Fibroblast of skin of scalp (primary cell): ENCODE measurements at regions not wholly inside any gene's neighbourhood (a gene's known extent, or its start where the extent isn't known, plus 50 kb on each side); places are given as distances from the start of the nearest gene placed in this dataset.
A peak's percentile ranks its signal among the peaks of the same experiment; 100 is the strongest.
"Not testable (repeated sequence)": the region's sequence is repeated elsewhere in the genome, so short reads cannot be mapped to it uniquely, and the experiment has no call there.

Experiments used
- DNase-seq: peaks from one replicate; pipeline ENCODE4 v3.0.0-alpha.2; 2013

DNA sequence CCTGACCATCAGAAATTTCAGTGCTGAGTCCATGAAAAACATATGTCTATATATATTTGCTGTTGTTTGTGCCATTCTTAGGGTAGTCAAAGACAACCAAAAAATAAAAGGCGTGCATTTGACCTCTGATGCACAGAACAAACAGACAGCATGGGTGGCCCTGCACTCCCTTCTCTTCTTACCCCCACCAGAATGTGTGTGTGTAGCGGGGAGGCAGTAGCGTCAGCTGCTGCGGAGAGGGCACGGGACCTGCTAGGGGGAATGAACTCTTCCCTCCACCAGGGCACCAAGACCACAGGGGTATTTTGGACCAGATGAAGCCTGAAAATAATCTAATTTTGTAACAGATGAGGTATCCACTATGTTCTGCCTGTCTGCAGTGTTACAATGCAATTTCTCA is 277.7 kb upstream of the ZNF32 start:
- DNase-seq: no peak

DNA sequence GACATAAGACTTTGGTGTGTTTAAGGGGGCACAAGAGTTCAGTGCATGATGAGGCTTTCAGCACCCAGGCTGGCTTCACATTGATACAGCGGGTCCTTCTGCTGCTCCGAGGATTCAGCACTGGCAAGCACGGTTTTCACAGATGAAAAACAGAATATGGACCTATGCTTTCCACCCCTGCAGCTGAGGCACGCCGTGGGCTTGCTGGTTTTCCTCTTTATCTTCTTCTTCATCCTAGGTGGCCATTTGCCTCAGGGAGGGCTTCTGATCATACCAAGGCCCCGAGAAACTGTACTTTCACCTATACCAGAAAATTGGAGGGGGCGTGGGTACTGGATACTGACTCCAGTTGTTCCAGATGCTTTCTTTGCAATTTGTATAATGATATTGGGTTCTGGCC is 277.1 kb upstream of the ZNF32 start:
- no peak for DNase-seq

DNA sequence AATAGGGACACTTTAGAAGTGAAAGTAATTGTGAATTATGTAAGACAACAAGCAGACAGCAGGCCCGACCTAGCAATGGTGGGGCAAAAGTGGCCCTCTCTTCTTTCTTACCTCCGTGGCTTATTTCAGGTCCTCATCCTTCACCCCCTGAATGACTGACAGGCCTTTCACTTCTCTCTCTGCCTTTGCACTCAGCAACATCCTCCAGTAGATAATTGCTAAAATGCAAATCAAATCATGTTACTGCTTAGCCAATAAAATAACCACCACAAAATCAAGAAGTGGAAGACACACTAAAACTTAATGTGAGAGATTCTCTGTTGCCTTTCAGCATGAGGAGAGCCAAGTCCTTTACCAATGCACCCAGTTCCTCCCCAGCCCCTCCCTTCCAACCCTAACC is 274.6 kb upstream of the ZNF32 start:
- DNase-seq: no peak

DNA sequence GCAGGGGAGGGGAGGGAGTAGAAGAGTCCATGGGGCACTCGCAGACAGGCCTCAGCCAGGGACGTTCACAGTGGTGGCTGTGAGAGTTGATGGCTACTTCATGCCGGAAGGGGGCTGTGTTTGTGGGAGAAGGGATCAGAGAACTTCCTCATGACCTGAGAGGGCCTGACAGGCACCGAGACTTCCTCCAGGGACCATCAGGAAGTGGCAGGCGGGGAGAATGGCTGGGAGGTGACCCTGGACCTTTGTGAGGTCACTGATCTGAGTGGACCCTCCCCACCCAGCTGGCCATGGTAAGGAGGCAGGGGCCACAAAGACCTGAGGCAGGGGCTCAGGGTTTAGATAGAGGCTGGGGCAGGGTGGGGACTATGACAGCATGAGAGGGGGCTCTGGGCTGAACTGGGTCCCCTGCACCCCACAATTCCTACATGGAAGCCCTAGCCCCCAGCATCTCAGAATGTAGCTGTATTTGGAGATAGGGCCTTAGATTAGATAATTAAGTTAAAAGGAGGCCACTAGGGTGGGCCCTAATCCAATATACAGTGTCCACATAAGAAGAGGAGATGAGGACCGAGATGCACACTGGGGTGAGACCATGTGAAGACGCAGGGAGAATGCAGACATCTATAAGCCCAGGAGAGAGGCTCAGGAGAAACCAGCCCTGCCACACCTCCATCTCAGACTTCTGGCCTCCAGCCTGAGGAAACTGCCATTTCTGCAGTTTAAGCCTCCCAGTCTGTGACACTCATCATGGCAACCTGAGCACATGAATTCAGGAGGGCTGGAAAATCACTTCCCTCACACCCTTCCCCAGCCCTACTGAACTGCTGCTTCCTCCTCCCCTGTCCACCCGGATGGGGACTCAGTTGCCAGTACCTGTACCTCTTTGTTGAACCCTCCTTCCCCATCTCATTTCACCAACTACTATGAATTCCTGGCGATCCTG is 273.9 kb upstream of the ZNF32 start:
- no peak for DNase-seq

DNA sequence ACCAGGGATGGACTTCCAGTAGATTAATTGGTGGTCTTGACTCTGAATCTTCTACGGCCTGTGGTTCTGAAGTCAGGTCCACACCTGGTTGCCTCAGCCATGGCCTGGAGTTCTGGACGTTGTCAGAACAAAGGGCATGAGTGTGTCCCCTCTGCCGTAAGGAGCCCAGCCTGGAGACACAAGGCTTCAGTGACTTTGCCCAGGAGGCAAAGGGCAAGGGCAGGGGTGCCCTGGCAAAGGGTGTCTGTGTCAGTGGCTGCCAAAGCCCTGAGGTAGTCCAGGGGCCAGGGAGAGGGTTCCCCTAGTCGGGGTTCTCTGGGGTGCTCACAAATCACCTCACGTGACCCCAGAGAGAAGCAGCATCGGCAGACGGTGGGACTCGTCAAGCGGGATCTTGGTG is 273.2 kb upstream of the ZNF32 start:
- DNase-seq: no peak

DNA sequence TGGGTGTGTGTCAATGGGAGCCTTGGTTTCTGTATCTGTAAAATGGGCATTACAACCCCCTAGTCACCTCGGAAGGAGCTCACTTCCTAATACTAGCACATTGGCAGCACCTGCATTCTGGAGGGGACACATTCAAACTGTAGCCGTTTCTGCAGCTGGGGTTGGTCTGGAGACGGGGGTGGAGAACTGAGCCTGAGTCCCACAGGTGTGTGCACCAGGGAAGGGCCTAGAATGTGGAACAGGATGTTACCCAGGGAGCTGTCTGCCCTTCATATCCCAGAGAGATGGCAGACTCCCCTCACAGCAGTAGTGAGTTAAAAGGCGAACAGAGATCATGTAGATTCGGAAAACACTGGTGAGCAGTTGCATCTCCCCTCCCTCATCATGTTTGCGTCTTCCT is 272.8 kb upstream of the ZNF32 start:
- no peak for DNase-seq

DNA sequence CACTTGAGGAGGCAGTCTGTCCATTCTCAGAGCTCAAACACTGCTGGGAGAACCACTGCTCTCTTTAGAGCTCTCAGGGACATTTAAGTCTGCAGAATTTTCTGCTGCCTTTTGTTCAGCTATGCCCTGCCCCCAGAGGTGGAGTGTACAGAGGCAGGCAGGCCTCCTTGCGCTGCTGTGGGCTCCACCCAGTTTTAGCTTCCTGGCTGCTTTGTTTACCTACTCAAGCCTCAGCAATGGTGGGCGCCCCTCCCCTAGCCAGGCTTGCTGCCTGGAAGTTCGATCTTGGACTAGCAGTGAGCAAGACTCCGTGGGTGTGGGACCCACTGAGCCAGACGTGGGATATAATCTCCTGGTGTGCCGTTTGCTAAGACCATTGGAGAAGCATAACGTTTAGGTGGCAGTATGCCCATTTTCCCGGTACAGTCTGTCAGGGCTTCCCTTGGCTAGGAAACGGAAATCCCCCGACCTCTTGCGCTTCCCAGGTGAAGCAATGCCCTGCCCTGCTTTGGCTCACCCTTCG is 271.6 kb upstream of the ZNF32 start:
- not testable (repeated sequence) for DNase-seq

DNA sequence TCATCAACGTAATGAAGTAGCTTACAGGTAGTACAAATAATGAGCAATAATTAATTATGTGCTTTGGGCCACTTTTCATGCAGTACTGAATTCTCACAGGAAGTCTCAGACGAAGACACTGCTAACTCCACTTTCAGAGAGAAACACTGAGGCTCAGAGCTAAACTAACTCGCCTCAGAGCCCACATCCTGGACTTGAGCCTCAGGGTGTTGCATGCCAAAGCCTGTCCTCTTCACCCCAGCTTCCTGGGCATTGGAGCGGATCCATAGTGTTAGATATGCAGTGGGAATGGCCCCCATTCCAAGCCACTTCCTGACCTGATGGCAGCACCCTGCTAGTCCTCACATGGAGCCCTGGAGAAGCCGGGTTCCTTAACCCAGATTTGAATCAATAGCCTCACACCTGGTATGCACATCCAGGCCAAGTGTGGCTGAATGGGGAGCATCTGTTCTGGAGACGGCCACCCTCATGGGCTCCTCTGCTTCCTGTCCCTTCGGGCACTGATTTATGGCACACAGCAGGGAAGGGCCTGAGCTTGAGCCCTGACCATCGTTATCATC is 265.1 kb upstream of the ZNF32 start:
- no peak for DNase-seq

DNA sequence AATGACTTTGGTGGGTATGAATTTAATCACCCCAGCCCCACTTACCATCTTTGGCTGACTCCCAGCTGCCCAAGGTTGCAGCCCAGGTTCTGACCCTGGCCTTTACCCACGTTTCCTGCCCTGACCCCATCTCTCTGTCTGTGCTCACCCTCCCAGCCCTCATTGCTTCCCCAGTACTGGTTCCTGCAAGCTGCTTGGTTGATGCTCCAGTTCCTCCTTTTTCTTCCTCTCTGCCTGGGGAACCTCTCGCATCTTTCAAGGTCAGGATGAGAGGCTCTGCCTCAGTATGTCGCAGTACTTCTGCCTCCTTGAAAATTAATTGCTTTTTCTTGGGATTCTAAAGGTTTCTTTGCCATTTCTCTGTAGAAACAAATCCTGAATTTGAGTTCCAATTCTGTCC is 263.8 kb upstream of the ZNF32 start:
- no peak for DNase-seq

DNA sequence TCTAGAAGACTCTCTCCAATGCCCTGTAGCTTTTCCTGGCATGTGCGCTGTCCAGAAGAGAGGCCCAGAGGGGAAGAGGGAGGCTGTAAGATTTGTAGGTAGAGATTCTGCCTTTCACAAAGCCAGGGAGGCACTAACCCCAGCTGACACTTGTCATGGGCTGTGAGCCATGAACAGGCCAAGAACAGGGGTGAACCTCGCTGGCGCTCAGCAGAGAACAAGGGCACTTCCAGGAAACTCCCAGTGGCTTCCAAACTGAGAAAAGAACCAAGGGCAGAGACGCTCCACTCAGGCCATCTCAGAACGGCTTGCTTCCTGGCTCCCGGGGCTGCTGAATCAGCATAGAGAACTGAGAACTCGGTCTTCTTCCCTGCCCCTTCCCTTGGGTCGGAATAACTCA is 257.8 kb upstream of the ZNF32 start:
- DNase-seq: no peak

DNA sequence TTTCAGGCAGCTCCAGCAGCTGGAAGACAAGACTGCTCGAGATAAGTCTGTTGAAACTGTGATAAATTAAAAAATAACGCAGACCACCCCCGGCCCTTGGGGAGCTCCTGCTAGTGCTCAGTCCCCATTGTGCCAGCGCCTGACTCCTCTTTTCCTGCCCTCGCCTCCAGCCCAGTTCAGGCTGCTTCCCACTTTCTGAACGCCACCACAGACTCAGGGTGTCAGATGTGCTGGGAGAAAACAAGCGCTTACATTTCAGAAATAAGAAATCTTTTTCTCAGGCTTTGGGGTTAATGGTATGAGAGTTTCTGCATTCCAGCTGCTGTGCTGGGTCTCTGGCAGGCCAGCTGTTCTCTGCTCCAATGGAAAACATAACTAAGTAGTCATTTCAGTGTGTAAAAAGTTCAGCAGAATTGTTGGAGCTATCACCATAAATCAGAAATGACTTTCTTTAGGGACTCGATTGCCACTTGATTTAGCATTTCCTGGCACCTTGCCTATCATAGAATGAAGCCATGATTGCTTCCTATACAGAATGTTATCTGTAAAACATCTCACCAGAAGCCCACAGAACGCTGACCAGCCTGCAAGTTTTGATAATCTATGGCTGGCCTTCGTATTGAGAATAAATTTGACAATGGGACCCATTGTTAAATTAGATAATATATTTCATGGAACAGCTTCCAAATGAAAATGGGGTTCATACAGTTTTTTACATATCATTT is 257.0 kb upstream of the ZNF32 start:
- peak; percentile 79 for DNase-seq

DNA sequence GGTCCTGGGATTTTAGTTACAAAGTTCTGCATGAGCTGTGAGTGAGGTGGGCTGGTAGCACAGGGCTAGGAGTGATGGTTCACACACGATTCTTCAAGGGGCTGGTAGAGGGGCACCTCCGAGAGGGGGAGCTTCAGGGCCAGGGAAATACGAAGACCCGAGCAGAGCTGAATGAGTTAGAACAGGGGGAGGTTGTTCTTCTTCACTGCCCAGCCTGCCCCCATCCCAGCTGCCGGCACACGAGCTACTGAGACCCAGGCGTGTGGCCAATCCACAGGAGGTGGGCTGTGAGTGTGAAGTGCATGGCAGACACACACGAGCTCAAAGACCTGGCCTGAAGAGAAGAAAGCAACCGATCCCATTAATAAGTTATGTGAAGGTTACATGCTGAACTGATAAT is 256.2 kb upstream of the ZNF32 start:
- no peak for DNase-seq

DNA sequence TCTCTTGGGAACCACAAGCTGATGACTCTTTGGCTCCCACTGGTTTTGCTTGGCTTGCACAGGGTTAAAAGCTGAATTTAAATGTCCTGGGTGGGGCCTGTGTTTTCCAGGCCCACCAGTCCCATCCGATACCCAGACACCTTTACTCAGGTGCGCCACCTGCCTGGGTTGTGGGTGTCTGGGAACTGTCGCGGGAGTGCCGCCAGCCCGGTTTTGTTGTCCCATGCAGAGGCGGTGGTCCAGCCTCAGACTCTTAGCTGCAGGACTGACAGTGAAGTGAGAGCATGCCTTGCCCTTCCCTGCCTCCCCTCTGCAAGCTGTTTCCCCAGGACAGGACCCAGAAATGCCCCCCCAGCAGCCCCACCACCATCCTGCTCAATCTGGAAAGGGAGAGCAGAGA is 255.6 kb upstream of the ZNF32 start:
- no peak for DNase-seq

DNA sequence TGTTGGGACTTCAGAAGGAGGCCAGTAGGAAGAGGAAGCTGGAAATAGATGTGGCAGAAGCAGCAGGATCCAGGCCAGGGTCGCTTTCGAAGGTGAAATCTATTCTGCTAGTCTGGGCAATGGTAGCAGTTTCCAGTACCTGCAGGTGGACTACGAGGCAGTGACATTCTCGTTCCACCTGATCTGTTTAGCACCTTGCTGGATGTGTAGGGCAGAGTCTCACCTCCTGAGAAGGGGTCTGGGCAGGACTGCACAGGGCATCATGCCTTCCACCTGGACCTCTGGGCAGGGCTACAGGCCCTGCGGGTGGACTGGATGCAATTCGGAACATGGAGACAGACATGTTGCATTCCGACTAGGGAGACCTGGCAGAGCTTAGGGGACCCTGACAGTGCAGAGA is 254.8 kb upstream of the ZNF32 start:
- no peak for DNase-seq

DNA sequence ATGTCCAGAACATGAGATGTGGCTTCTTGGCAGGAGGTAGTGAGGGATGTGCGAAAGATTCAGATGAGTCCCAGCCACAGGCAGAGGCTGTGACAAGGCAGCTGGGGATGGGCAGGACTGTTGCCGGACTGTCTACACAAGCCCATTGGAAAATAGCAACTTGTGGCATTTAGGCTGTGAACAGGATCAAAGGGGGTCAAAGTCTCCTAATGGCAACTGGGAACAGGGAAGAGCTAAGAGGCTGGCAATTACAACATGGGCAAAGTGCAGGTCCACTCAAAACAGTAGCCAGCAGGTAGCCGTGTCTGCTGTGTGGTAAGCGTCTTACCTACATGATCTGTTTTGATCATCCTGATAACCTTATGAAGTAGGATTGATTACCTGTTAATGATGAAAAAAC is 254.2 kb upstream of the ZNF32 start:
- no peak for DNase-seq

DNA sequence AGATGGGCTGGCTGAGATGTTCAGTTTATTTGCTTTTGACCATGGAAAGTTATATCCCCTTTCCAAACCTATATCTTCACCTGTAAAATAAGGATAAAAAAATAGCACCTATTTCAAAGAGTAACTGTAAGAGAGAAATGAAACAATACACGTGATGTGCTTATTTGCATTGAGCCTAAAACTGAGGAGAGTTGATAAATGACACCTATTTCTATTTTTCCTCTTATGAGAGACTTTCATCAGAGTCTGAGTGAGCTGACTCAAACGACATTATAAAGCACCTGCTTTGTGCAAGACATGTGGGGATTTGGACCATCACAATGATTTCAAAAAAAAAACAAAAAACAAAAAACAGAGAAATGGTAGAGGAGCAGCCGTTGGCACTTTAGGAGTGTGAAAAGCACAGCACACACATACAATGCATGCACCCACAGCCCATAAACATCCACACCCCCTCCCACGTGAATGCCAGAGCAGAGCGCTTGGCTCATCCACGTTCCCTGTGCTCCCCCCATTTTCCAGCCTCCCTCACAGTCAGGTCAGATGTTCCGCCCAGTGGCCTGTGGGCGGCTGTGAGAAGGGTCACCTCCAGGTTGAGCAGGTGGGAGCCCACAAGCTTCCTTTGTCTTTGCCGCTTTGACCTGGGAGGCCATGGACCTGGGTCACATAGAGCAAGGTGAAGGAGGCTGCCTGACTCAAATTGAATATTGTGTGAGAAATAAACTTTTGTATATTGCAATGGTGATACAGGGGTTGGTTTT is 253.2 kb upstream of the ZNF32 start:
- no peak for DNase-seq

DNA sequence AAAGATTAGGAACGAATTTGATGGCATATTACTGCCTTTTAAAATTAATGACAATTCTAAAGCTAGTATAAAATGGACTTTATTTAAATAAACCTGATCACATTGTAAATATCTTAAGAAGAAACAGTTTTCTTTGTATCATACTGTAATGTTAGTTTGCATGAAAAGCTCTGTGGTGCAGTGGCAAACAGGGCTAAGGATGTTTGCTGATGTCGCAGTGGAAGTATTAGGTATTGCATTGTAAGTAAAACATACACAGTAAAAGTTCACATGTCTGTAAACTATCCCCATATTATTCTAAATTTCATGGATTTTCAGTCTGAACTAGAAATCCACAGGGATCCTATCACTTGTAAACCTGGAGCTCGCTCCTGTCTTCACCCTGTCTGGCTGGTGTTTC is 252.6 kb upstream of the ZNF32 start:
- no peak for DNase-seq

DNA sequence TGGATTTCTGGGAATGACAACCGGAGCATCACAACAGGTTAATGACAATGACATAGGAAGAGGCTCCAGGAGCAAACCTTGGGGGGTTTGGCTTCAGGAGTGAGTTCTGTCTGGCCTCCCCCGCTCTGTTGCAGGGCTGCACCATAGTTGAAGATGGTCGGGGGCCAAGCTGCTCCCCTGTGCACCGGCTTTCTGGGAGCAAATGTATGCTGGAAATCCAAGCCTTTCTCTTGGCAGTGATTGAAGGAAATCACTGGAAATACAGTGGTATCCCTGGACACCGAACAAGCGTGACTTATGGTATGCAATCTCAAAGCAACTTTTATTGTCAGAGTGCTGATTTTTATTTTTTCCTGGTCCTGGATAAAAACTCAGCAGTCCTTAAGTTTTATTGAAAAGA is 251.9 kb upstream of the ZNF32 start:
- no peak for DNase-seq

DNA sequence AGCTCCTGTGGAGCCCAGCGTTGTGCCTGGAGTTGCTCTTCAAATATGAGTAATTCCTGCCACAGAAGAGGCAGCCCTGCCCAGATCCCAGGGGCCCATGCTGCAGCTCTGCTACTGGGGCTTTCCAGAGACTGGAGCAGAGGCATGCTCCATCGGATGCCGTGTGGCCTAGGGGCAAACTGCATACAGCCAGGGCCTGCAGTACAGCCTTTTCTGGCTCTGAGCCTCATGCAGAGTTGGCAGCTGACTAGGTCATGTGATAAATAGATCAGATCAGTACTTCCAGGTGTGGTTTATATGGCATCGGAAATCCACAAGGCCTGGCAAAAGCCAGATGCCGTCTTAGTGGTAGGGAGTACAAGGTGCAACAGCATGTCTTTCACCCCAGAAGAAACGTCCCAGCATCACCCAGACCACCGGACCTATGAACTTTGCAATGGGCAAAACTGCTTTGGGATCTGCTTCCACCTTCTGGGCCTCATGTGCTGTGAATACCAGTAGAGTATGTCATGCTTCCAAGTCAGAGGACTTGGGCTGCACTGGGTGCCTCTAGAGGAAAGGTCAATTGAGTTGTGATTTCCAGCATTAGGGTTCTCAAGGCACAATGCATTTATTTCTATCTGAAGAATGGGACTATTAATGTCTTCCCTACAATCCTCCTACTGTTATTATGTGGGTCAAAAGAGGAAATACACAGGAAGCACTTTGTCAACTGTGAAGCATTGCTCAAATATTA is 250.7 kb upstream of the ZNF32 start:
- peak; percentile 33 for DNase-seq

DNA sequence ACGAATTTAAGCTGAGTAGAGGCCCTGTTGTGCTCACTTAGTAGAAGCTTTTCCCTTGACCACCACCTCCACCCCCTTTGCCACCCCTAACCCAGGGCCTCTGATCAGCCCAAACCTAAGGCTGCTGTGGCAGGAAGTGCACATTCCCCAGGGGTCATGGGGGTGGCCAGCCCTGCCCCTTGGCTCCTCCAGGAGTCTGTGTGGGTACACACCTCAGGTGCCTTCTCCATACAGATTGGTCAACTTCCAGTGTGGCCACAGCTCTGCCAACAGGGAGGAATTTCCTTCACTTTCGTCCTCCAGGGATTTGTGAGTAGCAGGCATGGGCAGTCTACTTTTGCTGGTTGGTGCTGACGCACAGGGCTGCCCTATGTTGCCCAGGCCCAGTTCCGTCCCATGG is 249.9 kb upstream of the ZNF32 start:
- DNase-seq: no peak

DNA sequence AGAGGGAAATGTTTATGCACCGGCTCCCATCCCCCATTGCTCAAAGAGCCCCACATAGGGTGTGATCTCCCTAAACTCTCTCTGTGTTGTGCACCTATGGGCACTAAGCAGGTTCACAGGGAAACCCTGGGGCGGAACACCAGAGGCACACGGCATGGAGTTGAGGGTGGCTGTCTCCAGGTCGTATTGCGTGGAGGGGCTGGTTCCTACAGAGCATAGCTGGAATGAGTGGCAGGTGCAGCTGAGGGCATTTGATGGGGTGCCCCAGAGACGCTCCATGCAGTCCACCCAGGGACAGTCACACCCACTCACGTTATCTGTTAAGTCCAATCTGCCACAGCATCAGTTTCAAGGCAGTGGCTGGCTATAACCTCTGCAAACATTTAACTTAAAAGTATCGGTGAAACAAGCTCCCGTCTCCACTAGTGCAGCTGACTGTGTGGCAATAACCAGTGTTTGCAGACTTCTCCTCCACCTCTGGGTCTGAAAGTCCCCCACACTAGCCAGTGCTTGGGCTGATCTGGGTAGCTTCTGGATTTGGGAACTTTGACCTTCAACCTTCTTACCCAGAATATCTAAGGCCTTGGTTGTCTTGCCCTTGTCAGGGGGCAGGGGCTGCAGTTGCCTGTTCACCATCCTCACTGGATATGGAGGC is 249.2 kb upstream of the ZNF32 start:
- no peak for DNase-seq
